NOMO-1 treated with DMSO at 0.1 percent for 48 hours (cell line): ENCODE measurements at regions not wholly inside any gene's neighbourhood (a gene's known extent, or its start where the extent isn't known, plus 50 kb on each side); places are given as distances from the start of the nearest gene placed in this dataset.

ENCODE experiments used
- DNase-seq: peaks from one replicate; lab custom pipeline; 2025; ENCODE audit not compliant: unreplicated experiment; lab: John Stamatoyannopoulos, UW

GRCh38 chr14:101495827-101496775 lies 65.2 kb upstream of the DIO3 start:
- DNase-seq: no peak

- DNase-seq: no peak
Observed at GRCh38 chr14:101496776-101497683, 64.3 kb upstream of the DIO3 start.

- no peak for DNase-seq
Observed at GRCh38 chr14:101497684-101498525, 63.4 kb upstream of the DIO3 start.

GRCh38 chr14:101498526-101498860 lies 62.8 kb upstream of the DIO3 start:
- no peak for DNase-seq

GRCh38 chr14:101499080-101499479 lies 62.2 kb upstream of the DIO3 start:
- no peak for DNase-seq

GRCh38 chr14:101499513-101499912 lies 61.8 kb upstream of the DIO3 start:
- DNase-seq: no peak

- DNase-seq: no peak
Observed at GRCh38 chr14:101500061-101500460, 61.2 kb upstream of the DIO3 start.

GRCh38 chr14:101500681-101501080 lies 60.6 kb upstream of the DIO3 start:
- no peak for DNase-seq

GRCh38 chr14:101501341-101501740 lies 60.0 kb upstream of the DIO3 start:
- DNase-seq: no peak

- no peak for DNase-seq
Observed at GRCh38 chr14:101501858-101502615, 59.3 kb upstream of the DIO3 start.

GRCh38 chr14:101502761-101503392 lies 58.4 kb upstream of the DIO3 start:
- no peak for DNase-seq

GRCh38 chr14:101503431-101504095 lies 57.7 kb upstream of the DIO3 start:
- DNase-seq: no peak

GRCh38 chr14:101504096-101504948 lies 57.0 kb upstream of the DIO3 start:
- DNase-seq: no peak

GRCh38 chr14:101505236-101505970 lies 55.9 kb upstream of the DIO3 start:
- no peak for DNase-seq

- no peak for DNase-seq
Observed at GRCh38 chr14:101506211-101506925, 54.9 kb upstream of the DIO3 start.

- DNase-seq: no peak
Observed at GRCh38 chr14:101506926-101507835, 54.1 kb upstream of the DIO3 start.
